IMR-90 (cell line): ENCODE measurements at regions not wholly inside any gene's neighbourhood (a gene's known extent, or its start where the extent isn't known, plus 50 kb on each side); places are given as distances from the start of the nearest gene placed in this dataset.

Experiments
- ATAC-seq: fragments of 200-7000 bp; cut with Tn5 transposase; 2 replicates; pipeline ENCODE4 v1.9.1; 2020; ENCODE audit warnings: low read depth, mild to moderate bottlenecking, moderate library complexity
- BruUV-seq: library from RNA; stranded (reverse); fragments of 400-500 nt; replicated peaks from 2 replicates; lab custom pipeline; 2021; lab: Mats Ljungman, UMichigan
- CTCF ChIA-PET: fragments of 300-600 bp; formaldehyde crosslinking; extraction: SDS; loops from one replicate; lab custom pipeline; 2021; ENCODE audit warnings: antibody characterized with exemption; lab: Yijun Ruan, JAX
- POLR2A ChIA-PET: fragments of 300-600 bp; sonication (Branson Sonifier 250); formaldehyde crosslinking; loops from one replicate; lab custom pipeline; 2022; ENCODE audit warnings: antibody characterized with exemption; ENCODE audit not compliant: unreplicated experiment; lab: Charles Lee
- DNase-seq: peaks from one replicate; pipeline ENCODE4 v3.0.0; 2013
- H2AFZ ChIP-seq: replicated peaks from 2 replicates; pipeline ENCODE3; 2013; ENCODE audit warnings: low read length, mild to moderate bottlenecking; ENCODE audit not compliant: poor library complexity
- H2AK5ac ChIP-seq: 2 replicates; pipeline ENCODE4 v1.6.1; 2013; ENCODE audit warnings: low read depth, low read length, inconsistent platforms
- H2AK9ac ChIP-seq: replicated peaks from 2 replicates; pipeline ENCODE3; 2013; ENCODE audit warnings: mild to moderate bottlenecking, low read depth, low read length, moderate library complexity; ENCODE audit not compliant: poor library complexity
- H2BK120ac ChIP-seq: 2 replicates; pipeline ENCODE4 v1.6.1; 2013; ENCODE audit warnings: low read depth, low read length, inconsistent platforms
- H2BK15ac ChIP-seq: 3 replicates; pipeline ENCODE4 v1.6.1; 2013; ENCODE audit warnings: low read depth, low read length, inconsistent platforms
- H2BK20ac ChIP-seq: 2 replicates; pipeline ENCODE4 v1.6.1; 2013; ENCODE audit warnings: low read depth, mild to moderate bottlenecking, inconsistent platforms, low read length, moderate library complexity
- H2BK5ac ChIP-seq: 2 replicates; pipeline ENCODE4 v1.6.1; 2013; ENCODE audit warnings: mild to moderate bottlenecking, low read depth, low read length, inconsistent platforms; ENCODE audit not compliant: poor library complexity, severe bottlenecking
- H3K14ac ChIP-seq: replicated peaks from 2 replicates; pipeline ENCODE4 v1.6.1; 2013; ENCODE audit warnings: low read depth, low read length, inconsistent platforms
- H3K18ac ChIP-seq: 2 replicates; pipeline ENCODE4 v1.6.1; 2013; ENCODE audit warnings: low read depth, low read length, control low read depth
- H3K23ac ChIP-seq: 2 replicates; pipeline ENCODE4 v1.6.1; 2013; ENCODE audit warnings: low read depth, low read length, inconsistent platforms
- H3K27ac ChIP-seq: 2 replicates; pipeline ENCODE4 v1.5.1; 2013; ENCODE audit warnings: mild to moderate bottlenecking, control low read depth, low read length; ENCODE audit not compliant: insufficient read depth
- H3K27me3 ChIP-seq: 2 replicates; pipeline ENCODE4 v1.6.1; 2013; ENCODE audit warnings: low read length; ENCODE audit not compliant: control insufficient read depth, insufficient read depth
- H3K36me3 ChIP-seq: 2 replicates; pipeline ENCODE4 v1.6.1; 2013; ENCODE audit warnings: low read length, mixed read lengths; ENCODE audit not compliant: control insufficient read depth, insufficient read depth
- H3K4ac ChIP-seq: 2 replicates; pipeline ENCODE4 v1.6.1; 2013; ENCODE audit warnings: low read depth, low read length, inconsistent platforms
- H3K4me1 ChIP-seq: 2 replicates; pipeline ENCODE4 v1.6.1; 2013; ENCODE audit warnings: low read length, mixed read lengths; ENCODE audit not compliant: control insufficient read depth, insufficient read depth
- H3K4me2 ChIP-seq: 2 replicates; pipeline ENCODE4 v1.6.1; 2013; ENCODE audit warnings: low read depth, mild to moderate bottlenecking, control low read depth, low read length, moderate library complexity
- H3K4me3 ChIP-seq: 2 replicates; pipeline ENCODE4 v1.5.1; 2013; ENCODE audit warnings: low read depth, mild to moderate bottlenecking, control low read depth, low read length, moderate library complexity; ENCODE audit not compliant: insufficient read depth
- H3K56ac ChIP-seq: 2 replicates; pipeline ENCODE4 v1.6.1; 2013; ENCODE audit warnings: low read length, inconsistent platforms; ENCODE audit not compliant: insufficient read depth; ENCODE audit errors: extremely low read depth
- H3K79me1 ChIP-seq, 2 experiments: 2 replicates each; pipeline ENCODE4 v1.6.1; 2013; ENCODE audit warnings: low read length in 2 of 2, inconsistent platforms in 1 of 2, low read depth in 1 of 2
- H3K9ac ChIP-seq: 2 replicates; pipeline ENCODE4 v1.6.1; 2013; ENCODE audit warnings: low read depth, low read length, control low read depth
- H3K9me1 ChIP-seq: 2 replicates; pipeline ENCODE4 v1.6.1; 2013; ENCODE audit warnings: low read length, inconsistent platforms; ENCODE audit not compliant: insufficient read depth
- H3K9me3 ChIP-seq: 2 replicates; pipeline ENCODE4 v1.6.1; 2013; ENCODE audit warnings: low read length; ENCODE audit not compliant: control insufficient read depth, insufficient read depth
- H4K20me1 ChIP-seq: 2 replicates; pipeline ENCODE4 v1.6.1; 2013; ENCODE audit warnings: low read length, inconsistent platforms; ENCODE audit not compliant: insufficient read depth
- H4K5ac ChIP-seq: 2 replicates; pipeline ENCODE4 v1.6.1; 2013; ENCODE audit warnings: mild to moderate bottlenecking, low read depth, low read length, control low read depth
- H4K8ac ChIP-seq, 2 experiments: 2 replicates each; pipeline ENCODE4 v1.6.1; 2013; ENCODE audit warnings: low read depth in 2 of 2, low read length in 2 of 2, control low read depth in 1 of 2, inconsistent platforms in 1 of 2
- H4K91ac ChIP-seq: 2 replicates; pipeline ENCODE4 v1.6.1; 2013; ENCODE audit warnings: low read depth, low read length, inconsistent platforms; ENCODE audit not compliant: insufficient read depth
- BHLHE40 ChIP-seq: fragments of 150-350 bp; IDR thresholded peaks from 2 replicates; pipeline ENCODE4 v1.6.1; 2016; ENCODE audit warnings: mild to moderate bottlenecking, low read depth, low read length
- CHD1 ChIP-seq: IDR thresholded peaks from 2 replicates; pipeline ENCODE4 v1.6.1; 2012; ENCODE audit warnings: low read depth, low read length, improper control_type of control experiment
- CTCF ChIP-seq: conservative IDR thresholded peaks from 2 replicates; pipeline ENCODE4 v1.5.1; 2012; ENCODE audit warnings: mild to moderate bottlenecking, low read depth, low read length, improper control_type of control experiment
- ELK1 ChIP-seq: fragments of 150-350 bp; IDR thresholded peaks from 2 replicates; pipeline ENCODE4 v1.6.1; 2016; ENCODE audit warnings: low read depth, mild to moderate bottlenecking, low read length, moderate library complexity, borderline replicate concordance
- FOS ChIP-seq: fragments of 150-350 bp; IDR thresholded peaks from 2 replicates; pipeline ENCODE4 v1.6.1; 2016; ENCODE audit warnings: low read depth, low read length
- MAZ ChIP-seq: IDR thresholded peaks from 2 replicates; pipeline ENCODE4 v1.6.1; 2012; ENCODE audit warnings: low read depth, mild to moderate bottlenecking, low read length, improper control_type of control experiment, moderate library complexity, borderline replicate concordance
- MXI1 ChIP-seq: IDR thresholded peaks from 2 replicates; pipeline ENCODE4 v1.6.1; 2012; ENCODE audit warnings: low read depth, mild to moderate bottlenecking, low read length, moderate library complexity, borderline replicate concordance
- NFE2L2 ChIP-seq: fragments of 150-350 bp; IDR thresholded peaks from 2 replicates; pipeline ENCODE4 v1.6.1; 2016; ENCODE audit warnings: low read depth, mild to moderate bottlenecking, low read length
- RFX5 ChIP-seq: IDR thresholded peaks from 2 replicates; pipeline ENCODE4 v1.8.0; 2012; ENCODE audit warnings: low read depth, mild to moderate bottlenecking, low read length, moderate library complexity
- USF2 ChIP-seq: fragments of 150-350 bp; IDR thresholded peaks from 2 replicates; pipeline ENCODE4 v1.6.1; 2017; ENCODE audit warnings: mild to moderate bottlenecking, antibody characterized with exemption, low read length, low read depth
- WGBS, 2 experiments: methylation state at CpG; one replicate each; pipeline versions ENCODE4 v1.1.5 to v1.1.7; 2013; ENCODE audit warnings: missing lambda C conversion rate in 2 of 2; ENCODE audit not compliant: insufficient read length in 1 of 2; ENCODE audit errors: extremely low coverage in 2 of 2; 5-methylcytosine and 5-hydroxymethylcytosine counted together
- dilution Hi-C: fragments of 300-500 bp; cut with HindIII; formaldehyde crosslinking; loops from one replicate; pipeline ENCODE4 v1.14.3; 2018; ENCODE audit warnings: low sequenced_read_pairs; ENCODE audit not compliant: unreplicated experiment
- in situ Hi-C: fragments of 300-500 bp; cut with MboI; formaldehyde crosslinking; loops from 3 replicates; pipeline ENCODE4 v1.14.3; 2019; ENCODE audit warnings: low sequenced_read_pairs, inconsistent platforms, mixed read lengths
- intact Hi-C: fragments of 100-400 bp; cut with micrococcal nuclease; formaldehyde crosslinking; loops from 2 replicates; pipeline ENCODE4 v1.10.0; 2022

GRCh38 chr2:52345676-52346075 is 1313.7 kb upstream of the NRXN1 start:
- POLR2A ChIA-PET, result no interaction called here
- 20% methylated on average over 1 of the region's 4 CpGs; no CpG with 5 or more reads in 1 of the 2 experiments for WGBS, 2 experiments

More at GRCh38 chr2:52345676-52346075, 1313.7 kb upstream of the NRXN1 start:
- H2BK20ac ChIP-seq, result no peak overlapping the region
- no peak overlapping the region for H3K27ac ChIP-seq
- dilution Hi-C loops, result no loop called here
- 0 out of 2 replicates have a peak overlapping the region, but pooled peaks have one; percentile 43 for H3K4me2 ChIP-seq
- TF ChIP-seq ELK1 (no peak), CTCF (no peak), BHLHE40 (no peak), CHD1 (no peak), MXI1 (no peak), NFE2L2 (no peak), RFX5 (no peak), USF2 (no peak), FOS (no peak), MAZ (no peak)
- H2BK5ac ChIP-seq, result no peak overlapping the region
- no peaks in the 10 kb centered on the region for H3K36me3 ChIP-seq
- no peak overlapping the region for H4K91ac ChIP-seq
- no peak overlapping the region for H3K23ac ChIP-seq
- no peak for DNase-seq
- CTCF ChIA-PET, result no interaction called here
- H3K4me3 ChIP-seq, result no peak overlapping the region
- no peak overlapping the region for H3K9ac ChIP-seq
- H3K56ac ChIP-seq, result no peak overlapping the region
- peaks cover 4% of the 10 kb centered on the region; the same call in 1 of the 2 replicates for H3K9me1 ChIP-seq
- no peaks in the 10 kb centered on the region for H3K79me1 ChIP-seq
- intact Hi-C loops, result no loop called here
- no peak overlapping the region for H3K18ac ChIP-seq
- H3K4ac ChIP-seq, result no peak overlapping the region
- H3K9me3 ChIP-seq, result no peaks in the 10 kb centered on the region
- peaks cover 2% of the 10 kb centered on the region for H3K4me1 ChIP-seq
- in situ Hi-C loops, result no loop called here
- H2AFZ ChIP-seq, result peak overlapping the region; percentile 43
- no TSS peak for BruUV-seq
- no peaks in the 10 kb centered on the region for H4K20me1 ChIP-seq
- no peak for ATAC-seq
- peak overlapping the region; percentile 27; the same call in 1 of the 2 replicates for H2BK120ac ChIP-seq
- no peak overlapping the region for H2BK15ac ChIP-seq
- H3K14ac ChIP-seq, result no peak overlapping the region
- no peak overlapping the region for H2AK9ac ChIP-seq
- H3K27me3 ChIP-seq, result no peaks in the 10 kb centered on the region
- no peak overlapping the region for H4K5ac ChIP-seq
- no peak overlapping the region for H4K8ac ChIP-seq
- H2AK5ac ChIP-seq, result no peak overlapping the region
